Body of pancreas (tissue), 4 donors: ENCODE measurements at regions not wholly inside any gene's neighbourhood (a gene's known extent, or its start where the extent isn't known, plus 50 kb on each side); places are given as distances from the start of the nearest gene placed in this dataset.

Experiments
- CTCF ChIP-seq, 7 experiments: fragments of 450-650 bp in 4 of 7; fragments of 200-600 bp in 3 of 7; sonication (generic) in 3 of 7; IDR thresholded peaks; one replicate each; pipeline ENCODE4 v1.5.1; 2016 to 2019; ENCODE audit warnings: antibody characterized with exemption in 7 of 7
- POLR2A ChIP-seq, 3 donors: fragments of 450-650 bp; IDR thresholded peaks; one replicate each; pipeline ENCODE4 v1.6.1; 2016; ENCODE audit warnings: antibody characterized with exemption in 3 of 3, mild to moderate bottlenecking in 2 of 3

DNA sequence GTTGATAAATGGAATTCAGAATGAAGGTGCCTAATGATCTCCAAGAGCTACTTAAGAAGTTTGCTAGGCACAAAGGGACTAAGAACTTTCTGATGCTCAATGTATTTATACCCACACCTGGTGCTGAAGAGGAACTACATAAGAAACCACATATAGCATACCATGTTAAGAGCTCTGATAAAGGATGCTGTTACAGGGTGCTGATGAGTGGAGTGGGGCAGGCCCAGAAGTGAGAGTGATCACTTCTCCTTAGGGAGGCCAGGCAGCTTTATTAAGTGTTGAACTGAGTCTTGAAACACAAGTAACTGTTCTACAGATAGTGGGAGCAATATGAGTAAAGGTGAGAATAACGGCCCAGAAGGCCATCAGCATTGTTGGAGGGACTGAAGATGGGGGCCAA, 68.3 kb upstream of the CHRDL1 start:
- TF ChIP-seq POLR2A (IDR thresholded peaks at IDR 0.05) = no peak
- TF ChIP-seq CTCF (IDR thresholded peaks at IDR 0.05) = no peak
